ENCODE measurements at regions not wholly inside any gene's neighbourhood (a gene's known extent, or its start where the extent isn't known, plus 50 kb on each side); places are given as distances from the start of the nearest gene placed in this dataset.

DNA sequence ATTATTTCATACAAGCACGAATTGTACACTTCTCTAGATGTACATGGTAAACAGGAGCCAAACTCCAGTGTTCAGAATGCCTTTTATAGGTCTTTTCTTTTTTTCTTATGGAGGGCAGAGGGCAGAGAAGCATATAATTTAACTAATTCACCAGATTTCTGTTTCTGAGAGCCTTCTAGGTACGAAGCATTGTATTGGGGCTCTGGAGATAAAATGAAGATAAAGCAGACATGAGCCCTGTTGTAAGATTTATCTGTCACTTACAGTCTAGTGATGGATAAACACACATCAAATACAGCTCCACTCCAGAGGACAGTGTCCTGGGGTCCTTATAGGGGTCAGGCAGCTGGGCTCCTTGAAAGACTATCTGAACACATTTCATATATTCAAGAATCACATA lies 265.5 kb downstream of the SKAP2 start:
- TF ChIP-seq MAFK (IDR thresholded peaks at IDR 0.05; ENCODE audit: low read length): no peak
- TF ChIP-seq ZBTB33 (CRISPR knock-in tag; IDR thresholded peaks at IDR 0.05): no peak
- no peak for TF ChIP-seq ZNF778 (CRISPR knock-in tag; IDR thresholded peaks at IDR 0.05)
- TF ChIP-seq ARHGAP35 (IDR thresholded peaks at IDR 0.05; ENCODE audit: partially characterized antibody): no peak
- TF ChIP-seq, protein P1, sequence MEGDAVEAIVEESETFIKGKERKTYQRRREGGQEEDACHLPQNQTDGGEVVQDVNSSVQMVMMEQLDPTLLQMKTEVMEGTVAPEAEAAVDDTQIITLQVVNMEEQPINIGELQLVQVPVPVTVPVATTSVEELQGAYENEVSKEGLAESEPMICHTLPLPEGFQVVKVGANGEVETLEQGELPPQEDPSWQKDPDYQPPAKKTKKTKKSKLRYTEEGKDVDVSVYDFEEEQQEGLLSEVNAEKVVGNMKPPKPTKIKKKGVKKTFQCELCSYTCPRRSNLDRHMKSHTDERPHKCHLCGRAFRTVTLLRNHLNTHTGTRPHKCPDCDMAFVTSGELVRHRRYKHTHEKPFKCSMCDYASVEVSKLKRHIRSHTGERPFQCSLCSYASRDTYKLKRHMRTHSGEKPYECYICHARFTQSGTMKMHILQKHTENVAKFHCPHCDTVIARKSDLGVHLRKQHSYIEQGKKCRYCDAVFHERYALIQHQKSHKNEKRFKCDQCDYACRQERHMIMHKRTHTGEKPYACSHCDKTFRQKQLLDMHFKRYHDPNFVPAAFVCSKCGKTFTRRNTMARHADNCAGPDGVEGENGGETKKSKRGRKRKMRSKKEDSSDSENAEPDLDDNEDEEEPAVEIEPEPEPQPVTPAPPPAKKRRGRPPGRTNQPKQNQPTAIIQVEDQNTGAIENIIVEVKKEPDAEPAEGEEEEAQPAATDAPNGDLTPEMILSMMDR (IDR thresholded peaks at IDR 0.05 in 2 of 3, conservative IDR thresholded peaks at IDR 0.05 in 1 of 3; ENCODE audit: insufficient read depth in 2 of 3, low read depth in 1 of 3, low read length in 3 of 3): no peak
- no peak for TF ChIP-seq ZNF274 (IDR thresholded peaks at IDR 0.05; ENCODE audit: borderline replicate concordance, low read depth, low read length)
- no peak for TF ChIP-seq ZNF197 (CRISPR knock-in tag; IDR thresholded peaks at IDR 0.05; ENCODE audit: low read depth)
- TF ChIP-seq CREM (IDR thresholded peaks at IDR 0.05; ENCODE audit: low read depth): no peak
- TF ChIP-seq NR3C1 (CRISPR knock-in tag; IDR thresholded peaks at IDR 0.05): no peak
- no peak for TF ChIP-seq ELF4 (CRISPR knock-in tag; IDR thresholded peaks at IDR 0.05)
- no peak for TF ChIP-seq ZBED1 (IDR thresholded peaks at IDR 0.05)
- TF ChIP-seq ZNF79 (CRISPR knock-in tag; IDR thresholded peaks at IDR 0.05; ENCODE audit: low read depth): no peak
- no peak for TF ChIP-seq ZNF318 (IDR thresholded peaks at IDR 0.05; ENCODE audit: borderline replicate concordance in 1 of 2, low read depth in 1 of 2)

Measured in K562 (cell line).